ENCODE measurements at regions not wholly inside any gene's neighbourhood (a gene's known extent, or its start where the extent isn't known, plus 50 kb on each side); places are given as distances from the start of the nearest gene placed in this dataset.

GRCh38 chr4:63788271-63788670, 621.0 kb downstream of the TECRL start:
- Mint-ChIP-seq H3K9me3 (no peaks in the 10 kb centered on the region), H3K36me3 (ENCODE audit: low read depth) (no peaks in the 10 kb centered on the region), H3K27ac (ENCODE audit: unreplicated experiment) (no peak overlapping the region), H3K27me3 (ENCODE audit: low read depth) (no peaks in the 10 kb centered on the region), H3K4me1 (no peaks in the 10 kb centered on the region), H3K4me3 (no peak overlapping the region)
- no peak for DNase-seq (ENCODE audit: low read depth, low spot score)
- no peak for TF ChIP-seq CTCF (conservative IDR thresholded peaks at IDR 0.05)

GRCh38 chr4:63787326-63787725, 621.9 kb downstream of the TECRL start:
- Mint-ChIP-seq H3K9me3 (no peaks in the 10 kb centered on the region), H3K4me3 (no peak overlapping the region), H3K36me3 (ENCODE audit: low read depth) (no peaks in the 10 kb centered on the region), H3K27ac (ENCODE audit: unreplicated experiment) (no peak overlapping the region), H3K27me3 (ENCODE audit: low read depth) (no peaks in the 10 kb centered on the region), H3K4me1 (no peaks in the 10 kb centered on the region)
- no peak for DNase-seq (ENCODE audit: low read depth, low spot score)
- TF ChIP-seq CTCF (conservative IDR thresholded peaks at IDR 0.05): no peak

- Mint-ChIP-seq H3K27ac (ENCODE audit: unreplicated experiment) (no peak overlapping the region), H3K9me3 (no peaks in the 10 kb centered on the region), H3K4me3 (no peak overlapping the region), H3K36me3 (ENCODE audit: low read depth) (no peaks in the 10 kb centered on the region), H3K27me3 (ENCODE audit: low read depth) (no peaks in the 10 kb centered on the region), H3K4me1 (no peaks in the 10 kb centered on the region)
- TF ChIP-seq CTCF (conservative IDR thresholded peaks at IDR 0.05): no peak
- DNase-seq (ENCODE audit: low read depth, low spot score): no peak
Measured at GRCh38 chr4:63786171-63786570, 623.1 kb downstream of the TECRL start.

- Mint-ChIP-seq H3K36me3 (ENCODE audit: low read depth) (no peaks in the 10 kb centered on the region), H3K4me1 (no peaks in the 10 kb centered on the region), H3K9me3 (no peaks in the 10 kb centered on the region), H3K27me3 (ENCODE audit: low read depth) (no peaks in the 10 kb centered on the region), H3K27ac (ENCODE audit: unreplicated experiment) (no peak overlapping the region), H3K4me3 (no peak overlapping the region)
- no peak for TF ChIP-seq CTCF (conservative IDR thresholded peaks at IDR 0.05)
- DNase-seq (ENCODE audit: low read depth, low spot score): no peak
Measured at GRCh38 chr4:63784822-63785221, 624.4 kb downstream of the TECRL start.

- H3K36me3 Mint-ChIP-seq (ENCODE audit: low read depth): no peaks in the 10 kb centered on the region
- TF ChIP-seq CTCF (conservative IDR thresholded peaks at IDR 0.05): no peak
- H3K9me3 Mint-ChIP-seq: no peaks in the 10 kb centered on the region
- no peaks in the 10 kb centered on the region for H3K27me3 Mint-ChIP-seq (ENCODE audit: low read depth)
- H3K4me1 Mint-ChIP-seq: no peaks in the 10 kb centered on the region
- H3K27ac Mint-ChIP-seq (ENCODE audit: unreplicated experiment): no peak overlapping the region
- H3K4me3 Mint-ChIP-seq: no peak overlapping the region
- DNase-seq (ENCODE audit: low read depth, low spot score): no peak
Measured at GRCh38 chr4:63777601-63778000, 631.6 kb downstream of the TECRL start.

GRCh38 chr4:63764400-63764799, 644.9 kb downstream of the TECRL start:
- Mint-ChIP-seq H3K27me3 (ENCODE audit: low read depth) (no peaks in the 10 kb centered on the region), H3K4me3 (no peak overlapping the region), H3K9me3 (no peaks in the 10 kb centered on the region), H3K4me1 (no peaks in the 10 kb centered on the region), H3K36me3 (ENCODE audit: low read depth) (no peaks in the 10 kb centered on the region), H3K27ac (ENCODE audit: unreplicated experiment) (no peak overlapping the region)
- no peak for DNase-seq (ENCODE audit: low read depth, low spot score)
- TF ChIP-seq CTCF (conservative IDR thresholded peaks at IDR 0.05): no peak

All from neural crest cell (in vitro differentiated cells).